KMS-11 (cell line): ENCODE measurements at regions not wholly inside any gene's neighbourhood (a gene's known extent, or its start where the extent isn't known, plus 50 kb on each side); places are given as distances from the start of the nearest gene placed in this dataset.

Source experiments
- H2AFZ ChIP-seq: fragments of 200-600 bp; sonication (generic); 2 replicates; pipeline ENCODE4 v1.6.1; 2016; ENCODE audit warnings: antibody characterized with exemption, mixed run types, low read depth
- H3K27ac ChIP-seq: fragments of 200-600 bp; sonication (generic); 2 replicates; pipeline ENCODE4 v1.6.1; 2016; ENCODE audit warnings: mild to moderate bottlenecking, mixed run types
- H3K27me3 ChIP-seq: fragments of 200-600 bp; sonication (generic); 2 replicates; pipeline ENCODE4 v1.6.1; 2017; ENCODE audit warnings: mild to moderate bottlenecking, low read depth, mixed run types, moderate library complexity; ENCODE audit not compliant: insufficient read depth
- H3K36me3 ChIP-seq: fragments of 200-600 bp; sonication (generic); 2 replicates; pipeline ENCODE4 v1.6.1; 2017; ENCODE audit warnings: mild to moderate bottlenecking, mixed run types; ENCODE audit not compliant: insufficient read depth
- H3K4me1 ChIP-seq: fragments of 200-600 bp; sonication (generic); 2 replicates; pipeline ENCODE4 v1.6.1; 2016; ENCODE audit warnings: mild to moderate bottlenecking, low read depth, mixed run types; ENCODE audit not compliant: poor library complexity, severe bottlenecking
- H3K4me2 ChIP-seq: fragments of 200-600 bp; sonication (generic); 2 replicates; pipeline ENCODE4 v1.7.0; 2016; ENCODE audit warnings: mild to moderate bottlenecking, mixed run types
- H3K4me3 ChIP-seq: fragments of 200-600 bp; sonication (generic); IDR thresholded peaks from 2 replicates; pipeline ENCODE4 v1.6.1; 2017; ENCODE audit warnings: low read depth, low read length, mixed read lengths; ENCODE audit not compliant: insufficient read depth
- H3K79me2 ChIP-seq: fragments of 200-600 bp; sonication (generic); 2 replicates; pipeline ENCODE4 v1.6.1; 2016; ENCODE audit warnings: low read depth, mixed run types; ENCODE audit not compliant: insufficient read depth
- H3K9ac ChIP-seq: fragments of 200-600 bp; sonication (generic); 2 replicates; pipeline ENCODE4 v1.6.1; 2016; ENCODE audit warnings: mild to moderate bottlenecking, mixed run types
- H4K20me1 ChIP-seq: fragments of 200-600 bp; sonication (generic); 2 replicates; pipeline ENCODE4 v1.6.1; 2016; ENCODE audit warnings: mild to moderate bottlenecking, mixed run types; ENCODE audit not compliant: insufficient read depth
- TF ChIP-seq, protein P1 (sequence below): fragments of 200-600 bp; sonication (generic); conservative IDR thresholded peaks from 2 replicates; pipeline ENCODE4 v1.6.1; 2017; ENCODE audit warnings: low read depth, mild to moderate bottlenecking, antibody characterized with exemption, low read length, moderate library complexity, mixed read lengths

DNA sequence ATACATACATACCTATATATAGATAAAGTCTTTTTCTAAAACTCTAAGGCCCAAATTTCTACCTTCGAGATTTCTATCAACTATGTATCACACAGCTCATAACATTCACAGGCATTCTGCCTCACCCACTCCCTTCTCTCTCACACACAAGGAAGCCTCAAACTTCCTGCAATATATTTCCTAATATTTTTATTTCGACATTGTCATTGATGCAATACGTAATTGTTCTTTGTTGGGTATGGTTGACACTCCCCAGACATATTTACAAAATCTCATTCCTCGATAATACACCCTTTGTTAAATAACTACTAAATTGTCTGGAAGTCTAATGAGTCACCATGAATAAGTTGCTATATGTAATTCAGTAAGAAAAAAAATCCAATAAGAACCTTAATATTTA lies 143.5 kb downstream of the HNRNPD start:
- Histone ChIP-seq H4K20me1 (no peaks in the 10 kb centered on the region), H3K79me2 (no peaks in the 10 kb centered on the region), H3K9ac (no peak overlapping the region), H3K4me1 (no peaks in the 10 kb centered on the region), H3K27me3 (no peaks in the 10 kb centered on the region), H3K27ac (no peak overlapping the region), H3K4me2 (no peak overlapping the region), H3K36me3 (no peaks in the 10 kb centered on the region), H3K4me3 (no peak overlapping the region), H2AFZ (no peak overlapping the region)
- TF ChIP-seq, protein P1, sequence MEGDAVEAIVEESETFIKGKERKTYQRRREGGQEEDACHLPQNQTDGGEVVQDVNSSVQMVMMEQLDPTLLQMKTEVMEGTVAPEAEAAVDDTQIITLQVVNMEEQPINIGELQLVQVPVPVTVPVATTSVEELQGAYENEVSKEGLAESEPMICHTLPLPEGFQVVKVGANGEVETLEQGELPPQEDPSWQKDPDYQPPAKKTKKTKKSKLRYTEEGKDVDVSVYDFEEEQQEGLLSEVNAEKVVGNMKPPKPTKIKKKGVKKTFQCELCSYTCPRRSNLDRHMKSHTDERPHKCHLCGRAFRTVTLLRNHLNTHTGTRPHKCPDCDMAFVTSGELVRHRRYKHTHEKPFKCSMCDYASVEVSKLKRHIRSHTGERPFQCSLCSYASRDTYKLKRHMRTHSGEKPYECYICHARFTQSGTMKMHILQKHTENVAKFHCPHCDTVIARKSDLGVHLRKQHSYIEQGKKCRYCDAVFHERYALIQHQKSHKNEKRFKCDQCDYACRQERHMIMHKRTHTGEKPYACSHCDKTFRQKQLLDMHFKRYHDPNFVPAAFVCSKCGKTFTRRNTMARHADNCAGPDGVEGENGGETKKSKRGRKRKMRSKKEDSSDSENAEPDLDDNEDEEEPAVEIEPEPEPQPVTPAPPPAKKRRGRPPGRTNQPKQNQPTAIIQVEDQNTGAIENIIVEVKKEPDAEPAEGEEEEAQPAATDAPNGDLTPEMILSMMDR, result no peak

GRCh38 chr4:82225030-82225429 lies 148.8 kb downstream of the HNRNPD start:
- Histone ChIP-seq H3K4me1 (no peaks in the 10 kb centered on the region), H4K20me1 (no peaks in the 10 kb centered on the region), H3K4me3 (no peak overlapping the region), H3K27me3 (no peaks in the 10 kb centered on the region), H3K36me3 (no peaks in the 10 kb centered on the region), H3K4me2 (no peak overlapping the region), H3K9ac (no peak overlapping the region), H3K79me2 (no peaks in the 10 kb centered on the region), H2AFZ (no peak overlapping the region), H3K27ac (no peak overlapping the region)
- TF ChIP-seq, protein P1, result no peak

DNA sequence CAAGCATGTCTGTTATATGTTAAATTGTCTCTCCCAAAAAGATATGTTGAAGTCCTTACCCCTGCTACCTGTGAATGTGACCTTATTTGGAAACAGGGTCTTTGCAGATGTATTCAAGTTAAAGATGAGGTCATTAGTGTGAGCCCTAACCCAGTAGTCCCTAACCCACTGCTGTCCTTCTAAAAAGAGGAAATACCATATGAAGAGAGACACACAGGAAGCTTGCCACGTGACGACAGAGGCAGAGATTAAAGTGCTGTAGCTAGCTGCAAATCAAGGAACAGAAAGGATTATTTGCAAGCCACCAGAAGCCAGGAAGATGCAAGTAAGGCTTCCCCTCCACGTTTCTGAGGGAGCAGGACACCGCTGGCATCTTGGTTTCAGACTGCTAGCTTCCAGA lies 150.1 kb downstream of the HNRNPD start:
- Histone ChIP-seq H3K36me3 (no peaks in the 10 kb centered on the region), H3K4me1 (no peaks in the 10 kb centered on the region), H3K4me3 (no peak overlapping the region), H3K27ac (no peak overlapping the region), H2AFZ (no peak overlapping the region), H4K20me1 (no peaks in the 10 kb centered on the region), H3K27me3 (no peaks in the 10 kb centered on the region), H3K79me2 (no peaks in the 10 kb centered on the region), H3K4me2 (no peak overlapping the region), H3K9ac (no peak overlapping the region)
- TF ChIP-seq, protein P1, result no peak

- no peak overlapping the region for H3K4me2 ChIP-seq
- no peak overlapping the region for H2AFZ ChIP-seq
- no peak overlapping the region for H3K9ac ChIP-seq
- H3K4me1 ChIP-seq, result no peaks in the 10 kb centered on the region
- TF ChIP-seq, protein P1, result no peak
- no peak overlapping the region for H3K4me3 ChIP-seq
- H3K27me3 ChIP-seq, result no peaks in the 10 kb centered on the region
- H3K27ac ChIP-seq, result no peak overlapping the region
- H3K79me2 ChIP-seq, result no peaks in the 10 kb centered on the region
- no peaks in the 10 kb centered on the region for H3K36me3 ChIP-seq
- no peaks in the 10 kb centered on the region for H4K20me1 ChIP-seq
Measured at GRCh38 chr4:82219346-82219745, 154.4 kb downstream of the HNRNPD start.
